Mammary epithelial cell (primary cell): ENCODE measurements at regions not wholly inside any gene's neighbourhood (a gene's known extent, or its start where the extent isn't known, plus 50 kb on each side); places are given as distances from the start of the nearest gene placed in this dataset.

Experiments
- CTCF ChIP-seq, 2 donors: IDR thresholded peaks in 1 of 2; conservative IDR thresholded peaks in 1 of 2; 2 replicates each; pipeline ENCODE4 v1.5.1; 2011 to 2012; ENCODE audit warnings: inconsistent platforms in 2 of 2, low read length in 2 of 2, mild to moderate bottlenecking in 2 of 2, control low read depth in 1 of 2, low read depth in 1 of 2; ENCODE audit not compliant: insufficient read depth in 1 of 2; ENCODE audit errors: extremely low read depth in 1 of 2
- EZH2 ChIP-seq: IDR thresholded peaks from 2 replicates; pipeline ENCODE4 v1.6.1; 2012; ENCODE audit warnings: low read length, inconsistent platforms, borderline replicate concordance

GRCh38 chr1:214740471-214740870, 137.5 kb downstream of the CENPF start:
- TF ChIP-seq CTCF (conservative IDR thresholded peaks at IDR 0.05 in 1 of 2, IDR thresholded peaks at IDR 0.05 in 1 of 2; ENCODE audit: extremely low read depth in 1 of 2, insufficient read depth in 1 of 2, low read depth in 1 of 2, low read length in 2 of 2) (no peak), EZH2 (no peak)
